MM.1S (cell line): ENCODE measurements at regions not wholly inside any gene's neighbourhood (a gene's known extent, or its start where the extent isn't known, plus 50 kb on each side); places are given as distances from the start of the nearest gene placed in this dataset.

ENCODE experiments used
- DNase-seq: peaks from one replicate; pipeline ENCODE4 v3.0.0-alpha.2; 2015
- H2AFZ ChIP-seq: fragments of 300-600 bp; sonication (generic); 2 replicates; pipeline ENCODE4 v1.6.0; 2016; ENCODE audit warnings: antibody characterized with exemption, low read length
- H3F3A ChIP-seq: fragments of 300-600 bp; sonication (generic); 2 replicates; pipeline ENCODE4 v1.6.1; 2016; ENCODE audit warnings: mild to moderate bottlenecking, antibody characterized with exemption, low read length, moderate library complexity, mixed read lengths; ENCODE audit not compliant: insufficient read depth
- H3K27ac ChIP-seq: fragments of 300-600 bp; sonication (generic); 2 replicates; pipeline ENCODE4 v1.5.1; 2016; ENCODE audit warnings: mild to moderate bottlenecking, low read length
- H3K27me3 ChIP-seq: fragments of 300-600 bp; sonication (generic); replicated peaks from 2 replicates; pipeline ENCODE4 v1.6.0; 2016; ENCODE audit warnings: low read length; ENCODE audit not compliant: insufficient read depth
- H3K36me3 ChIP-seq: fragments of 300-600 bp; sonication (generic); replicated peaks from 2 replicates; pipeline ENCODE4 v1.6.1; 2016; ENCODE audit warnings: mild to moderate bottlenecking, low read length, mixed read lengths; ENCODE audit not compliant: insufficient read depth
- H3K4me1 ChIP-seq: fragments of 300-600 bp; sonication (generic); 2 replicates; pipeline ENCODE4 v1.6.1; 2016; ENCODE audit warnings: low read length, mixed read lengths
- H3K4me2 ChIP-seq: fragments of 300-600 bp; sonication (generic); 2 replicates; pipeline ENCODE4 v1.6.0; 2016; ENCODE audit warnings: low read depth, low read length
- H3K4me3 ChIP-seq: fragments of 300-600 bp; sonication (generic); 2 replicates; pipeline ENCODE4 v1.5.1; 2016; ENCODE audit warnings: low read length, mixed read lengths
- H3K79me2 ChIP-seq: fragments of 300-600 bp; sonication (generic); 2 replicates; pipeline ENCODE4 v1.6.1; 2016; ENCODE audit warnings: mixed run types, low read length, mixed read lengths
- H3K9ac ChIP-seq: fragments of 300-600 bp; sonication (generic); 2 replicates; pipeline ENCODE4 v1.6.1; 2016; ENCODE audit warnings: low read length, mixed read lengths
- H3K9me2 ChIP-seq: fragments of 300-600 bp; sonication (generic); replicated peaks from 2 replicates; pipeline ENCODE4 v1.6.1; 2016; ENCODE audit warnings: mild to moderate bottlenecking, low read length, mixed read lengths; ENCODE audit not compliant: insufficient read depth
- H3K9me3 ChIP-seq: fragments of 300-600 bp; sonication (generic); replicated peaks from 2 replicates; pipeline ENCODE4 v1.6.1; 2016; ENCODE audit warnings: mild to moderate bottlenecking, low read length, mixed read lengths; ENCODE audit not compliant: insufficient read depth
- H4K20me1 ChIP-seq: fragments of 300-600 bp; sonication (generic); 2 replicates; pipeline ENCODE4 v1.6.1; 2016; ENCODE audit warnings: mild to moderate bottlenecking, low read length, moderate library complexity, mixed read lengths; ENCODE audit not compliant: insufficient read depth
- EZH2 ChIP-seq: fragments of 300-600 bp; sonication (generic); optimal IDR thresholded peaks from 2 replicates; pipeline ENCODE3; 2017; ENCODE audit warnings: low read depth, mild to moderate bottlenecking, antibody characterized with exemption, low read length, mixed read lengths
- EZH2phosphoT487 ChIP-seq: fragments of 300-600 bp; sonication (generic); IDR thresholded peaks from 2 replicates; pipeline ENCODE4 v1.6.1; 2018; ENCODE audit warnings: antibody characterized with exemption, low read length
- TF ChIP-seq, protein P1 (sequence below): fragments of 300-600 bp; sonication (generic); IDR thresholded peaks from 2 replicates; pipeline ENCODE4 v1.5.1; 2016; ENCODE audit warnings: antibody characterized with exemption, low read length, mixed read lengths

GRCh38 chr18:45137087-45137419, 456.4 kb downstream of the SETBP1 start:
- DNase-seq: no peak
- H3K79me2 ChIP-seq: no peaks in the 10 kb centered on the region
- H3K9me3 ChIP-seq: no peaks in the 10 kb centered on the region
- no peak overlapping the region for H3K9ac ChIP-seq
- H3K27me3 ChIP-seq: no peaks in the 10 kb centered on the region
- no peaks in the 10 kb centered on the region for H3K9me2 ChIP-seq
- no peak overlapping the region for H3K27ac ChIP-seq
- no peaks in the 10 kb centered on the region for H3K36me3 ChIP-seq
- H3F3A ChIP-seq: no peaks in the 10 kb centered on the region
- H3K4me1 ChIP-seq: 0 out of 2 replicates have a peak, but pooled peaks cover 3% of the 10 kb centered on the region
- no peak overlapping the region for H2AFZ ChIP-seq
- H3K4me2 ChIP-seq: no peak overlapping the region
- TF ChIP-seq, protein P1, sequence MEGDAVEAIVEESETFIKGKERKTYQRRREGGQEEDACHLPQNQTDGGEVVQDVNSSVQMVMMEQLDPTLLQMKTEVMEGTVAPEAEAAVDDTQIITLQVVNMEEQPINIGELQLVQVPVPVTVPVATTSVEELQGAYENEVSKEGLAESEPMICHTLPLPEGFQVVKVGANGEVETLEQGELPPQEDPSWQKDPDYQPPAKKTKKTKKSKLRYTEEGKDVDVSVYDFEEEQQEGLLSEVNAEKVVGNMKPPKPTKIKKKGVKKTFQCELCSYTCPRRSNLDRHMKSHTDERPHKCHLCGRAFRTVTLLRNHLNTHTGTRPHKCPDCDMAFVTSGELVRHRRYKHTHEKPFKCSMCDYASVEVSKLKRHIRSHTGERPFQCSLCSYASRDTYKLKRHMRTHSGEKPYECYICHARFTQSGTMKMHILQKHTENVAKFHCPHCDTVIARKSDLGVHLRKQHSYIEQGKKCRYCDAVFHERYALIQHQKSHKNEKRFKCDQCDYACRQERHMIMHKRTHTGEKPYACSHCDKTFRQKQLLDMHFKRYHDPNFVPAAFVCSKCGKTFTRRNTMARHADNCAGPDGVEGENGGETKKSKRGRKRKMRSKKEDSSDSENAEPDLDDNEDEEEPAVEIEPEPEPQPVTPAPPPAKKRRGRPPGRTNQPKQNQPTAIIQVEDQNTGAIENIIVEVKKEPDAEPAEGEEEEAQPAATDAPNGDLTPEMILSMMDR: no peak
- no peak for TF ChIP-seq EZH2phosphoT487
- no peak overlapping the region for H3K4me3 ChIP-seq
- H4K20me1 ChIP-seq: no peaks in the 10 kb centered on the region

- H4K20me1 ChIP-seq: no peaks in the 10 kb centered on the region
- H3F3A ChIP-seq: no peaks in the 10 kb centered on the region
- H3K4me1 ChIP-seq: no peaks in the 10 kb centered on the region
- TF ChIP-seq EZH2: no peak
- TF ChIP-seq, protein P1: no peak
- TF ChIP-seq EZH2phosphoT487: no peak
- no peak overlapping the region for H3K27ac ChIP-seq
- no peak overlapping the region for H3K4me2 ChIP-seq
- no peaks in the 10 kb centered on the region for H3K27me3 ChIP-seq
- no peak overlapping the region for H3K9ac ChIP-seq
- no peaks in the 10 kb centered on the region for H3K9me2 ChIP-seq
- no peaks in the 10 kb centered on the region for H3K79me2 ChIP-seq
- H3K9me3 ChIP-seq: no peaks in the 10 kb centered on the region
- H3K36me3 ChIP-seq: no peaks in the 10 kb centered on the region
- no peak overlapping the region for H3K4me3 ChIP-seq
- H2AFZ ChIP-seq: no peak overlapping the region
- no peak for DNase-seq
Measured at GRCh38 chr18:45139478-45139877, 458.8 kb downstream of the SETBP1 start.

DNA sequence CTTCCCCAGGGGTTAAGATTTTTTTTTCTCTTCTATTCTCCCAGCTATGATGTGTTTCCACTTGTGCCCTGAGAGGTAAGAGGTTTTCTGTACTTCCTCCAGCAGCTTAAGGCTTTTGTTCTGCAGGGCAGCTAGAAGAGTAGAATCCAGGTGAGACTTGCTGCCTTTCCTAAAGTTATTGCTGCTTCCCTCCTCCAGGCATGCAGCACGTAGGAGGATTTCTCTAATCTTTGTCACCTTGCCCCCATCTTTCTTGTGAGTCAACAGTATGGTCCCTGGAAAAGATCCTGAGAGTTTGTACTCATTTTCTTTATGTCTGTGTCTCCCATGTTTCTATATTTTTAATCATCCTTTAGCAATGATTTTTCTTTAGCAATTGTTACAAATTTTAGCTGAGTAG, 462.2 kb downstream of the SETBP1 start:
- H3K27ac ChIP-seq: no peak overlapping the region
- no peaks in the 10 kb centered on the region for H3K4me1 ChIP-seq
- H3K9me3 ChIP-seq: no peaks in the 10 kb centered on the region
- H3K27me3 ChIP-seq: no peaks in the 10 kb centered on the region
- H2AFZ ChIP-seq: no peak overlapping the region
- no peaks in the 10 kb centered on the region for H4K20me1 ChIP-seq
- no peaks in the 10 kb centered on the region for H3F3A ChIP-seq
- H3K9ac ChIP-seq: no peak overlapping the region
- H3K4me3 ChIP-seq: no peak overlapping the region
- TF ChIP-seq EZH2 (no peak), EZH2phosphoT487 (no peak)
- TF ChIP-seq, protein P1: no peak
- no peaks in the 10 kb centered on the region for H3K9me2 ChIP-seq
- H3K79me2 ChIP-seq: no peaks in the 10 kb centered on the region
- no peak for DNase-seq
- H3K36me3 ChIP-seq: no peaks in the 10 kb centered on the region
- no peak overlapping the region for H3K4me2 ChIP-seq

- H3K79me2 ChIP-seq: no peaks in the 10 kb centered on the region
- H3K9ac ChIP-seq: no peak overlapping the region
- no peak overlapping the region for H2AFZ ChIP-seq
- TF ChIP-seq, protein P1: no peak
- TF ChIP-seq EZH2 (no peak), EZH2phosphoT487 (no peak)
- H4K20me1 ChIP-seq: no peaks in the 10 kb centered on the region
- H3K9me3 ChIP-seq: no peaks in the 10 kb centered on the region
- H3F3A ChIP-seq: no peaks in the 10 kb centered on the region
- no peak for DNase-seq
- H3K36me3 ChIP-seq: no peaks in the 10 kb centered on the region
- no peak overlapping the region for H3K4me2 ChIP-seq
- no peaks in the 10 kb centered on the region for H3K4me1 ChIP-seq
- no peak overlapping the region for H3K27ac ChIP-seq
- no peak overlapping the region for H3K4me3 ChIP-seq
- no peaks in the 10 kb centered on the region for H3K27me3 ChIP-seq
- H3K9me2 ChIP-seq: no peaks in the 10 kb centered on the region
Measured at GRCh38 chr18:45149712-45150111, 465.6 kb upstream of the SLC14A2 start.
